ENCODE measurements at regions not wholly inside any gene's neighbourhood (a gene's known extent, or its start where the extent isn't known, plus 50 kb on each side); places are given as distances from the start of the nearest gene placed in this dataset.

- TF ChIP-seq POLR2AphosphoS5 (IDR thresholded peaks at IDR 0.05), result no peak
- TF ChIP-seq, protein P1, sequence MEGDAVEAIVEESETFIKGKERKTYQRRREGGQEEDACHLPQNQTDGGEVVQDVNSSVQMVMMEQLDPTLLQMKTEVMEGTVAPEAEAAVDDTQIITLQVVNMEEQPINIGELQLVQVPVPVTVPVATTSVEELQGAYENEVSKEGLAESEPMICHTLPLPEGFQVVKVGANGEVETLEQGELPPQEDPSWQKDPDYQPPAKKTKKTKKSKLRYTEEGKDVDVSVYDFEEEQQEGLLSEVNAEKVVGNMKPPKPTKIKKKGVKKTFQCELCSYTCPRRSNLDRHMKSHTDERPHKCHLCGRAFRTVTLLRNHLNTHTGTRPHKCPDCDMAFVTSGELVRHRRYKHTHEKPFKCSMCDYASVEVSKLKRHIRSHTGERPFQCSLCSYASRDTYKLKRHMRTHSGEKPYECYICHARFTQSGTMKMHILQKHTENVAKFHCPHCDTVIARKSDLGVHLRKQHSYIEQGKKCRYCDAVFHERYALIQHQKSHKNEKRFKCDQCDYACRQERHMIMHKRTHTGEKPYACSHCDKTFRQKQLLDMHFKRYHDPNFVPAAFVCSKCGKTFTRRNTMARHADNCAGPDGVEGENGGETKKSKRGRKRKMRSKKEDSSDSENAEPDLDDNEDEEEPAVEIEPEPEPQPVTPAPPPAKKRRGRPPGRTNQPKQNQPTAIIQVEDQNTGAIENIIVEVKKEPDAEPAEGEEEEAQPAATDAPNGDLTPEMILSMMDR (IDR thresholded peaks at IDR 0.05), result no peak
- TF ChIP-seq POLR2A (IDR thresholded peaks at IDR 0.05), result no peak
These were observed 88.0 kb upstream of the FTMT start for GRCh38 chr5:121763665-121764064.
